GM12878 (cell line): ENCODE measurements at regions not wholly inside any gene's neighbourhood (a gene's known extent, or its start where the extent isn't known, plus 50 kb on each side); places are given as distances from the start of the nearest gene placed in this dataset.

ENCODE experiments used
- ATAC-seq: fragments of 200-7000 bp; cut with Tn5 transposase; 3 replicates; pipeline ENCODE4 v1.9.1; 2020; ENCODE audit warnings: mild to moderate bottlenecking, moderate library complexity
- BruUV-seq: library from RNA; stranded (reverse); fragments of 400-500 nt; replicated peaks from 2 replicates; lab custom pipeline; 2021; lab: Mats Ljungman, UMichigan
- CTCF ChIA-PET: fragments of 300-600 bp; sonication (Branson Sonifier 250); formaldehyde crosslinking; extraction: SDS; loops from one replicate; lab custom pipeline; 2021; ENCODE audit warnings: inconsistent platforms; lab: Yijun Ruan, JAX
- POLR2A ChIA-PET: fragments of 350-600 bp; formaldehyde crosslinking; extraction: SDS; loops from one replicate; lab custom pipeline; 2021; ENCODE audit warnings: inconsistent platforms; lab: Charles Lee
- RAD21 ChIA-PET: fragments of 300-600 bp; sonication (Branson Sonifier 250); formaldehyde crosslinking; loops from one replicate; lab custom pipeline; 2023; ENCODE audit warnings: antibody characterized with exemption; ENCODE audit not compliant: unreplicated experiment; lab: Charles Lee
- SMC1A ChIA-PET: fragments of 300-600 bp; sonication (Branson Sonifier 250); formaldehyde crosslinking; loops from one replicate; lab custom pipeline; 2023; ENCODE audit not compliant: unreplicated experiment, uncharacterized antibody; lab: Charles Lee
- DNase-seq: peaks from one replicate; pipeline ENCODE4 v3.0.0-alpha.2; 2011; ENCODE audit warnings: low read depth, low spot score
- FAIRE-seq: peaks from 3 replicates; lab custom pipeline; 2011; peaks lifted over from hg19 to GRCh38; lab: Jason Lieb, UNC
- H2AFZ ChIP-seq: 2 replicates; pipeline ENCODE4 v1.6.0; 2011; ENCODE audit warnings: low read depth, low read length, control low read depth; ENCODE audit not compliant: control insufficient read depth
- H3K27ac ChIP-seq: 2 replicates; pipeline ENCODE4 v1.5.1; 2011; ENCODE audit warnings: control low read depth; ENCODE audit not compliant: control insufficient read depth, insufficient read depth
- H3K27me3 ChIP-seq, 2 experiments: replicated peaks in 1 of 2; 2 replicates each; pipeline versions ENCODE4 v1.6.0 to v1.6.1; 2011; ENCODE audit warnings: low read length in 1 of 2; ENCODE audit not compliant: control insufficient read depth in 2 of 2, insufficient read depth in 2 of 2
- H3K36me3 ChIP-seq, 2 experiments: 2 replicates each; pipeline ENCODE4 v1.5.1; 2011; ENCODE audit warnings: low read length in 1 of 2; ENCODE audit not compliant: control insufficient read depth in 2 of 2, insufficient read depth in 2 of 2
- H3K4me1 ChIP-seq: 2 replicates; pipeline ENCODE4 v1.6.1; 2011; ENCODE audit warnings: mild to moderate bottlenecking, low read length, moderate library complexity, mixed read lengths; ENCODE audit not compliant: control insufficient read depth, insufficient read depth
- H3K4me2 ChIP-seq: 2 replicates; pipeline ENCODE4 v1.6.0; 2011; ENCODE audit warnings: control low read depth; ENCODE audit not compliant: control insufficient read depth, insufficient read depth
- H3K4me3 ChIP-seq: fragments of 200-600 bp; sonication (generic); 2 replicates; pipeline ENCODE4 v1.5.1; 2016
- H3K79me2 ChIP-seq: 2 replicates; pipeline ENCODE4 v1.6.0; 2011; ENCODE audit warnings: low read length; ENCODE audit not compliant: control insufficient read depth, insufficient read depth
- H3K9ac ChIP-seq: 2 replicates; pipeline ENCODE4 v1.8.0; 2011; ENCODE audit warnings: low read length, control low read depth, mixed read lengths; ENCODE audit not compliant: control insufficient read depth, insufficient read depth
- H3K9me3 ChIP-seq: replicated peaks from 3 replicates; pipeline ENCODE4 v1.5.1; 2011; ENCODE audit warnings: mild to moderate bottlenecking, low read length; ENCODE audit not compliant: control insufficient read depth, insufficient read depth
- H4K20me1 ChIP-seq: 2 replicates; pipeline ENCODE4 v1.6.0; 2011; ENCODE audit not compliant: control insufficient read depth, insufficient read depth
- CREM ChIP-seq: IDR thresholded peaks from 2 replicates; pipeline ENCODE4 v1.6.1; 2014; ENCODE audit warnings: antibody characterized with exemption, low read depth
- NFXL1 ChIP-seq: fragments of 450-650 bp; IDR thresholded peaks from 2 replicates; pipeline ENCODE4 v1.6.1; 2017; ENCODE audit warnings: antibody characterized with exemption, mild to moderate bottlenecking, borderline replicate concordance
- RAD21 ChIP-seq: IDR thresholded peaks from 2 replicates; pipeline ENCODE4 v1.6.1; 2011; ENCODE audit warnings: mild to moderate bottlenecking, low read depth, low read length, moderate library complexity; ENCODE audit not compliant: insufficient read depth
- STAT1 ChIP-seq: fragments of 450-650 bp; conservative IDR thresholded peaks from 2 replicates; pipeline ENCODE4 v1.6.1; 2014; ENCODE audit warnings: antibody characterized with exemption, mild to moderate bottlenecking
- WRNIP1 ChIP-seq: IDR thresholded peaks from 2 replicates; pipeline ENCODE4 v1.6.1; 2011; ENCODE audit warnings: low read depth, low read length, improper control_type of control experiment, borderline replicate concordance
- ZNF217 ChIP-seq: fragments of 450-650 bp; IDR thresholded peaks from 2 replicates; pipeline ENCODE4 v1.6.1; 2017; ENCODE audit warnings: antibody characterized with exemption, mild to moderate bottlenecking
- WGBS: methylation state at CpG from one replicate; pipeline ENCODE4 v1.1.6; 2016; ENCODE audit warnings: low lambda C conversion rate; ENCODE audit not compliant: insufficient replicate concordance, insufficient coverage; ENCODE audit errors: missing lambda C conversion rate; 5-methylcytosine and 5-hydroxymethylcytosine counted together
- in situ Hi-C: fragments of 300-500 bp; cut with MboI; formaldehyde crosslinking; loops from 9 replicates; pipeline ENCODE4 v1.14.3; 2018; ENCODE audit warnings: mixed read lengths
- intact Hi-C: fragments of 100-400 bp; cut with micrococcal nuclease; formaldehyde crosslinking; loops from one replicate; pipeline ENCODE4 v1.14.2; 2022; ENCODE audit not compliant: unreplicated experiment
- TF ChIP-seq, protein P1 (sequence below): IDR thresholded peaks from 2 replicates; pipeline ENCODE4 v1.6.1; 2011; ENCODE audit warnings: mild to moderate bottlenecking, low read depth, low read length, moderate library complexity; ENCODE audit not compliant: insufficient replicate concordance

DNA sequence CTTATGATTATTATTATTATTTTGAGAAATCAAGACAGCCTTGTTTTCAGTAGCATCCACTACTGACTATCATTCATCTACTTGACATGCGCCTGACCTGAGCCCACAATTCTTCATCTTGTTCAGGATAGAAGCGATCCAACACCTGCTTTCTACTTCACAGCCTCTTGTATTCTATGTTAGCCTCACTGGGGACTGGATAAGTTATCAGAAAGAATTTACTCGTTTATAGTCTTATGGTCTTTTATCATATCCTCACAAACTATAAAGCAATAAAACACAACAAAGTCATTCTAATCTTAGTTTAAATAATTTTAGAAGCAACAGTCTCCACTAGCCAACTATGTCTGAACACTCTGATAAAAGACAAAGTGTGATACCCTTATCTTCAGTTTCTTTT lies 436.0 kb upstream of the ARGLU1 start:
- Histone ChIP-seq H3K9ac (no peak overlapping the region), H3K36me3 (no peaks in the 10 kb centered on the region), H3K4me3 (no peak overlapping the region), H3K9me3 (no peaks in the 10 kb centered on the region), H3K27ac (no peak overlapping the region), H3K27me3 (no peaks in the 10 kb centered on the region)
- CTCF ChIA-PET = no interaction called here
- 16% methylated on average over 3 of the region's 3 CpGs for WGBS
- TF ChIP-seq CREM = no peak
- no peak for TF ChIP-seq STAT1
- TF ChIP-seq, protein P1, sequence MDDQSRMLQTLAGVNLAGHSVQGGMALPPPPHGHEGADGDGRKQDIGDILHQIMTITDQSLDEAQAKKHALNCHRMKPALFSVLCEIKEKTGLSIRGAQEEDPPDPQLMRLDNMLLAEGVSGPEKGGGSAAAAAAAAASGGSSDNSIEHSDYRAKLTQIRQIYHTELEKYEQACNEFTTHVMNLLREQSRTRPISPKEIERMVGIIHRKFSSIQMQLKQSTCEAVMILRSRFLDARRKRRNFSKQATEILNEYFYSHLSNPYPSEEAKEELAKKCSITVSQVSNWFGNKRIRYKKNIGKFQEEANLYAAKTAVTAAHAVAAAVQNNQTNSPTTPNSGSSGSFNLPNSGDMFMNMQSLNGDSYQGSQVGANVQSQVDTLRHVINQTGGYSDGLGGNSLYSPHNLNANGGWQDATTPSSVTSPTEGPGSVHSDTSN = no peak
- no peak for TF ChIP-seq RAD21
- TF ChIP-seq NFXL1 = no peak
- TF ChIP-seq ZNF217 = no peak
- TF ChIP-seq WRNIP1 = no peak
- TF ChIP-seq, all 136 proteins: peak for 0
- no peak overlapping the region for H3K4me2 ChIP-seq
- RAD21 ChIA-PET = interaction anchor here (0.6 to 1.2 kb wide), 2 partner anchors 18 to 23 kb away, joined by 3 to 4 read pairs; no protein-coding TSS in a partner anchor
- no peak for FAIRE-seq
- no peaks in the 10 kb centered on the region for H3K4me1 ChIP-seq
- POLR2A ChIA-PET = no interaction called here
- intact Hi-C loops (no loop called here), in situ Hi-C loops (no loop called here)
- SMC1A ChIA-PET = interaction anchor here (1.2 kb wide), 1 partner anchor 20 kb away, joined by 4 read pairs; no protein-coding TSS in a partner anchor
- no peak for ATAC-seq
- DNase-seq = no peak
- no peak overlapping the region for H2AFZ ChIP-seq
- BruUV-seq = no TSS peak
- H4K20me1 ChIP-seq = no peaks in the 10 kb centered on the region
- H3K79me2 ChIP-seq = no peaks in the 10 kb centered on the region
